ENCODE measurements at regions not wholly inside any gene's neighbourhood (a gene's known extent, or its start where the extent isn't known, plus 50 kb on each side); places are given as distances from the start of the nearest gene placed in this dataset.

DNA sequence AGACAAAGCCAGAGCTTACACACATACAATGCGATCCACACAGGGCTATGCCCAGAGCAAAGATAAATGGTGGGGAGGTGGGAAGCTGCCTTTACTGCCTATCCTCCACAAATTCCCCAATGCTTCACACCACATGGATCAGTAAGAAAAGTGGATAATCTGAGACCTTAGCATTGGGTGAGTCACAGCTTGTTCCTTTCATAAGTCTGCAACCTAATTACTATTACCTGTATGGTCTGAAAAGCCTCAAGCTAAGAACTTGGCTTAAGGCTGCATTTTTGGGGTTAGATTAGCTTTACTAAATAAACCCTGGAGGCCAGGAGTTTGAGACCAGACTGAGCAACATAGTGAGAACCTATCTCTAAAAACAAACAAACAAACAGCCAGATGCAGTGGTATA, 66.0 kb upstream of the BTBD3 start:
- TF ChIP-seq ESRRA (CRISPR knock-in tag; IDR thresholded peaks at IDR 0.05; ENCODE audit: low read depth): no peak
- TF ChIP-seq SIN3A (IDR thresholded peaks at IDR 0.05; ENCODE audit: borderline replicate concordance, low read depth, low read length): no peak
- TF ChIP-seq KLF12 (CRISPR knock-in tag; IDR thresholded peaks at IDR 0.05; ENCODE audit: borderline replicate concordance): no peak
- no peak for TF ChIP-seq NFRKB (IDR thresholded peaks at IDR 0.05)
- TF ChIP-seq RBFOX2 (IDR thresholded peaks at IDR 0.05; ENCODE audit: low read depth, low read length): no peak
- no peak for TF ChIP-seq JUND (CRISPR knock-in tag; IDR thresholded peaks at IDR 0.05)
- no peak for TF ChIP-seq ZNF782 (CRISPR knock-in tag; IDR thresholded peaks at IDR 0.05; ENCODE audit: borderline replicate concordance)
- TF ChIP-seq HDAC2 (CRISPR knock-in tag; IDR thresholded peaks at IDR 0.05): no peak
